SK-N-MC (cell line): ENCODE measurements at regions not wholly inside any gene's neighbourhood (a gene's known extent, or its start where the extent isn't known, plus 50 kb on each side); places are given as distances from the start of the nearest gene placed in this dataset.

ENCODE experiments used
- EZH2 ChIP-seq: fragments of 200-600 bp; sonication (generic); IDR thresholded peaks from one replicate; pipeline ENCODE4 v1.6.1; 2017; ENCODE audit warnings: antibody characterized with exemption
- FOXP2 ChIP-seq: optimal IDR thresholded peaks from 2 replicates; pipeline ENCODE3; 2011; ENCODE audit warnings: mild to moderate bottlenecking, moderate library complexity; ENCODE audit not compliant: insufficient read depth; ENCODE audit errors: extremely low read length, control extremely low read depth

GRCh38 chr3:31408720-31409119 lies 124.0 kb upstream of the STT3B start:
- no peak for TF ChIP-seq FOXP2
- no peak for TF ChIP-seq EZH2
